Common myeloid progenitor, CD34-positive (primary cell): ENCODE measurements at regions not wholly inside any gene's neighbourhood (a gene's known extent, or its start where the extent isn't known, plus 50 kb on each side); places are given as distances from the start of the nearest gene placed in this dataset.
"Not testable (repeated sequence)": the region's sequence is repeated elsewhere in the genome, so short reads cannot be mapped to it uniquely, and the experiment has no call there.

ENCODE experiments used
- CTCF ChIA-PET: fragments of 350-600 bp; sonication (Branson Sonifier 250); formaldehyde crosslinking; loops from one replicate; lab custom pipeline; 2021; ENCODE audit warnings: antibody characterized with exemption; lab: Charles Lee
- POLR2A ChIA-PET: fragments of 350-600 bp; sonication (Branson Sonifier 250); formaldehyde crosslinking; loops from one replicate; lab custom pipeline; 2021; ENCODE audit warnings: antibody characterized with exemption; lab: Charles Lee
- DNase-seq, 3 donors: peaks; one replicate each; pipeline versions ENCODE4 v3.0.0 to v3.0.0-alpha.2; 2013
- H3K27ac ChIP-seq, 2 experiments: 1 replicate in 1 of 2; 2 replicates in 1 of 2; pipeline ENCODE4 v1.7.0; 2013; ENCODE audit warnings: inconsistent platforms in 2 of 2, low read length in 2 of 2, mild to moderate bottlenecking in 2 of 2, low read depth in 1 of 2, moderate library complexity in 1 of 2; ENCODE audit not compliant: severe bottlenecking in 2 of 2, insufficient read depth in 1 of 2, poor library complexity in 1 of 2
- H3K27me3 ChIP-seq, 5 experiments: replicated peaks in 2 of 5; 1 replicate in 3 of 5; 2 replicates in 2 of 5; pipeline versions ENCODE4 v1.6.1 to v1.7.0; 2013; ENCODE audit warnings: low read length in 4 of 5, mild to moderate bottlenecking in 2 of 5, moderate library complexity in 2 of 5, inconsistent platforms in 1 of 5; ENCODE audit not compliant: insufficient read depth in 5 of 5, control insufficient read depth in 4 of 5
- H3K36me3 ChIP-seq, 4 experiments: 1 replicate in 2 of 4; 2 replicates in 2 of 4; pipeline versions ENCODE4 v1.6.1 to v1.7.0; 2013; ENCODE audit warnings: low read length in 3 of 4, control low read depth in 1 of 4, mild to moderate bottlenecking in 1 of 4; ENCODE audit not compliant: control insufficient read depth in 4 of 4, insufficient read depth in 4 of 4
- H3K4me1 ChIP-seq, 4 experiments: 1 replicate in 3 of 4; 2 replicates in 1 of 4; pipeline versions ENCODE4 v1.6.1 to v1.7.1; 2013; ENCODE audit warnings: low read length in 3 of 4, mild to moderate bottlenecking in 3 of 4, control low read depth in 1 of 4, inconsistent platforms in 1 of 4, moderate library complexity in 1 of 4; ENCODE audit not compliant: control insufficient read depth in 4 of 4, insufficient read depth in 4 of 4; ENCODE audit errors: control extremely low read depth in 1 of 4
- H3K4me3 ChIP-seq, 7 experiments: 1 replicate in 4 of 7; 2 replicates in 3 of 7; pipeline versions ENCODE4 v1.5.1 to v1.7.0; 2013; ENCODE audit warnings: mild to moderate bottlenecking in 7 of 7, low read length in 6 of 7, moderate library complexity in 6 of 7, inconsistent platforms in 2 of 7, low read depth in 2 of 7, control low read depth in 1 of 7; ENCODE audit not compliant: insufficient read depth in 4 of 7, control insufficient read depth in 1 of 7; ENCODE audit errors: extremely low read depth in 1 of 7
- H3K9me3 ChIP-seq, 5 experiments: 1 replicate in 4 of 5; 2 replicates in 1 of 5; pipeline versions ENCODE4 v1.6.1 to v1.7.1; 2013; ENCODE audit warnings: low read length in 4 of 5, mild to moderate bottlenecking in 2 of 5, inconsistent platforms in 1 of 5, low read depth in 1 of 5, moderate library complexity in 1 of 5; ENCODE audit not compliant: control insufficient read depth in 4 of 5, insufficient read depth in 2 of 5; ENCODE audit errors: control extremely low read depth in 1 of 5
- WGBS: methylation state at CpG from one replicate; pipeline ENCODE4 v1.1.5; 2013; ENCODE audit not compliant: insufficient coverage; 5-methylcytosine and 5-hydroxymethylcytosine counted together

DNA sequence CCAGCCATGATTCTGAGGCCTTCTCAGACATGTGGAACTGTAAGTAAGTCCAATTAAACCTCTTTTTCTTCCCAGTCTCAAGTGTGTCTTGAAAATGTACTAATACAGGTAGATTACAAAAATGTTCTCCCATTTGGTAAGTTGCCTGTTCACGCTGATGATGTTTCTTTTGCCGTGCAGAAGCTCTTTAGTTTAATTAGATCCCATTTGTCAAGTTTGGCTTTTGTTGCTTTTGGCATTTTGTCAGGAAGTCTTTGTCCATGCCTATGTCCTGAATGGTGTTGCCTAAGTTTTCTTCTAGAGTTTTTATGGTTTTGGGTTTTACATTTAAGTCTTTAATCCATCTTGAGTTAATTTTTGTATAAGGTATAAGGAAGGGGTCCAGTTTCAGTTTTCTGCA is 712.5 kb upstream of the ZNF608 start:
- DNase-seq, POLR2A ChIA-PET, H3K27ac ChIP-seq, H3K4me1 ChIP-seq, H3K9me3 ChIP-seq, H3K4me3 ChIP-seq, H3K36me3 ChIP-seq, CTCF ChIA-PET, H3K27me3 ChIP-seq: not testable (repeated sequence)
- 100% methylated on average over 2 of the region's 2 CpGs for WGBS

DNA sequence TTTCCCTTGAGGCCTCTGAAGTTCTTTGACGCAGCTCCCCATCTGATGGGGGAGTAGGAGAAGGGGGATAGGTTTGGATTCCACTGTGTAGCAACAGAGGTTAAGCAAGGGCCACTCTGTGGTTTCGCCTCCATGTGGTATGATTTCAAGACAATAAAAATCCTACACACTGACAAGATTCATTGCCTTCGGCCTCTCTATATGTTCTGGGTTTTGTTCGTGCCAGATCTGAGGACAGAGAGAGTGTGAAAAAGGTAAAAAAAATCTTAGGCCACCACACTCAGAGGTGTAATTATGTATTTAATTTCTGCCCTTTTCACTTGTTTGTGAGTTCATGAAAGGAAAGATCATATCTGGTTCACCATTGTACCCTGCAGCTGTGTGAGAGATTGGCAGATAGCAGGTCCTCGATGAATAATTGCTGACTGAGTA is 715.2 kb upstream of the ZNF608 start:
- Histone ChIP-seq H3K4me3 (no peak overlapping the region), H3K27ac (no peak overlapping the region), H3K27me3 (no peaks in the 10 kb centered on the region), H3K36me3 (no peaks in the 10 kb centered on the region), H3K4me1 (no peaks in the 10 kb centered on the region), H3K9me3 (no peaks in the 10 kb centered on the region)
- DNase-seq: no peak
- ChIA-PET CTCF (no interaction called here), POLR2A (no interaction called here)
- no CpG with 5 or more reads among the region's 5 CpGs for WGBS

DNA sequence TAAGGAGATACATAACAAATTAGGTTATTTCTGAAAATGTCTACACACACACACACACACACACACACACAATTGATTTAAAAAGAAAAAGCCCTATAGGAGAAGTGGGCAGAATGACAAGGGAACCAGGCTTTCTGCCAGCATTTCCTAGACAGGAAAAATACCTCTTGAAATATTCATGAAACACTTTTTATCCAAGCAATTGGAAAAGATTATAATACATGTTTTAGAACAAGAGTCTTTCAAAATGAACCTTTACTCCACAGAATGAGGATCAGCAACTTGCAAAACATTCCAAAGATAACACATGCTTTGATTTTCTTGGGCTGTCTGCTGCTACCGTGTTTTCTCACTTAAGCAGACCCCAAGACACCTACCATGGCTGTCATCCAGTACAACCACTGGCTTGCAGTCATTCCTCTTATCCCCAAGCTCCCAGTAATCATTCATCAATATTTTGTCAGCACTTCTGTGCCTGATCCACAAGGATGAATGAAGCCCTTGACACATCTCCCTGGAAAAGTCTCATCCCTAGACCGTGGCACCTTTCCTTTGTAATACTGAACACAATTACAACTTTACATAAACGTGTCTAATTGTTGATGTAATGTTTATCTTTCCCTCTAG is 717.1 kb upstream of the ZNF608 start:
- H3K9me3 ChIP-seq: no peaks in the 10 kb centered on the region
- H3K4me3 ChIP-seq: no peak overlapping the region
- WGBS: 89% methylated on average over 1 of the region's 3 CpGs
- H3K4me1 ChIP-seq: no peaks in the 10 kb centered on the region
- ChIA-PET CTCF (no interaction called here), POLR2A (no interaction called here)
- DNase-seq: no peak
- no peak overlapping the region for H3K27ac ChIP-seq
- H3K36me3 ChIP-seq: no peaks in the 10 kb centered on the region
- H3K27me3 ChIP-seq: no peaks in the 10 kb centered on the region

DNA sequence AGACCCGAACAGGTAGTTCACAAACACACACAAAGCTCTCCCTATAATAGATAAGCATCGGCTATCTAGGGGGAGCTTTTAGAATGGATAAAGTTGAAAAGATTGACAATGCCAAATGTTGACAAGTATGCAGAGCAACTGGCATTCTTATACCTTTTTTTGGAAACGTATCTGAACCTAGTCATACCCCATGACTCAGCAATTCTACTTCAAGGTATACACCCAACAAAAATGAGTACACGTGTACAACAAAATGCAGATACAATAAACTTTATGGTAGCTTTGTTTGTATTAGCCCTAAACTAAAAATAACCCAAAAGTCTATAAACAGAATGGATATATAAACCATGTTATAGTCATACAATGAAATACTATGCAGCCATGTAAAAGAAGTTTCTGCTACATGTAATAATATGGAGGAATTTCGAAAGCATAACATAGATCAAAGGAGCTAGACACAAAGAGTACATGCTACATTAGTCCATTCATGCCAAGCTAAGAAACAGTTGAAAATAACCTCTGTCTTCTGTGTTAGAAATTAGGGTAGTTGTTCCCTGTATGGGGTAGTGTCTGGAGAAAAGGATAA is 718.5 kb upstream of the ZNF608 start:
- no peak overlapping the region for H3K4me3 ChIP-seq
- POLR2A ChIA-PET: no interaction called here
- WGBS: 100% methylated on average over 1 of the region's 5 CpGs
- no peak overlapping the region for H3K27ac ChIP-seq
- no peaks in the 10 kb centered on the region for H3K36me3 ChIP-seq
- CTCF ChIA-PET: interaction anchor here (0.6 kb wide), 1 partner anchor 271 kb away, joined by 3 read pairs; no protein-coding TSS in a partner anchor
- no peaks in the 10 kb centered on the region for H3K9me3 ChIP-seq
- no peaks in the 10 kb centered on the region for H3K27me3 ChIP-seq
- no peak for DNase-seq
- no peaks in the 10 kb centered on the region for H3K4me1 ChIP-seq

DNA sequence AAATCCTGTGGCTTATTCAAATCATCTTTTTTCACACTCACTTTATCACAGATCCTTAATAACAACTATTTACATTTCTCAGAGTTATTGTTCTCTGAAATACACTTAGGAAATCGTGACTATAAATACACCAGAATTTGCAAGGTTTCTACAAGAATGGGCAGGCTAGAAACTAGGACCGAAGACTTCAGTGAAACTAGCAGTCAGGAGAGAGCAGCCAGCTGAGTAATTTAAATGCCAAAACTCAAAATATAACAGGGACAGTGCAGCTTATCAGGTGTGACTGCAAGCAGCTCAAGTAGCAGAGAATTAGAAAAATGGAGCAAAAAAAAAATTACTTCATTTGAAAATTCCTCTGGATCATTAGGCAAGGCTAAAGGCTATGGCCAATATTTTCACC is 719.3 kb upstream of the ZNF608 start:
- Histone ChIP-seq H3K27ac (no peak overlapping the region), H3K27me3 (no peaks in the 10 kb centered on the region), H3K4me1 (no peaks in the 10 kb centered on the region), H3K4me3 (no peak overlapping the region), H3K9me3 (no peaks in the 10 kb centered on the region), H3K36me3 (no peaks in the 10 kb centered on the region)
- POLR2A ChIA-PET: no interaction called here
- no CpG with 5 or more reads among the region's 2 CpGs for WGBS
- DNase-seq: no peak
- CTCF ChIA-PET: interaction anchor here (0.5 kb wide), 1 partner anchor 270 kb away, joined by 3 read pairs; no protein-coding TSS in a partner anchor

DNA sequence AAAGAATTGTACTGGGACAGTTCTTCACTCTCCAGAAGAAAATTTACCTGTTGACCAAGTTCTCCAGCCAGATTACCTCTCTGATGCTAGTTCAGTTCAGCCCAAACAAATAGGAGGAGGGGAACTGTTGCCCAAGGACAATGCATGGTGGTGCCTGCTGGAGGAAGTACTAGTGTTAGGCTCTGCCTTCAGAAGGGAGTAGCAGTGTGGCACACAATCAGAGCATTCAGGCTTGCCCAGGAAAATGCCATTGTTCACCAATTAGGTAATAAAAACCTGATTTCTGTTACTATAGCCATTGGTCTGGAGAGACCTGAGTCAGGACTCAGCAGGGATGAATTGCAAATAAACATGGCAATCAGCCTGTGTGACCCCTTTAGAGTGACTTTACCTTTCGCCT is 720.8 kb upstream of the ZNF608 start:
- no peak overlapping the region for H3K27ac ChIP-seq
- CTCF ChIA-PET: no interaction called here
- WGBS: no CpG with 5 or more reads among the region's 1 CpG
- POLR2A ChIA-PET: no interaction called here
- no peak for DNase-seq
- no peaks in the 10 kb centered on the region for H3K36me3 ChIP-seq
- H3K27me3 ChIP-seq: no peaks in the 10 kb centered on the region
- no peaks in the 10 kb centered on the region for H3K4me1 ChIP-seq
- H3K4me3 ChIP-seq: no peak overlapping the region
- no peaks in the 10 kb centered on the region for H3K9me3 ChIP-seq

DNA sequence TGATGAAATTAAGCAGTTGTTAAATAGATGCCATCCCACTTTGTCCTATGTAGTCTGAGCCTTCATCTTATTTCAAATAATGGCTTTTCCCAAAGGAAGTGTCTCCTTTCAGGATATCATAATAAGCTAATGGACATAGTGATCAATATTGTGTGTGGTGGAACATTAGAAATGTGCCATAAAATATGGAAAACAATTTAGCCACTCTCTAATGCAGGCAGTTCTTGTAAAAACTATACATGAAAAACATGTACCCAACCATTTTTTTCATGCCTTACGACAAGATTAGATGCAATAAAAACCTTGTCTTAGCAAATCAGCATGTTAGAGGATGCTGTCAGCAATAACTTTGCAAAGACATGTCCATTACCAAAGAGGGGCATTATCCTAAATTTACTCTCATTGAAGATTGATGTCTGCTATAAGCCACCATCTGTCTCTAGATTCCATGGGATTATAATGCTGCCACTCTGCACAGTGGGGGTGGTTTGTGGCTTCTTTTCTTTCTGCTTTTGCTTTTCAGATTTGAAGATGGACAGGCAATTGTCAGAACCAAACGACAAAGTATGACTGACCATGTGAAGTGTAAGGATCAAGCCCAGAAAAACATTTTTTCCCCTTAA is 724.0 kb upstream of the ZNF608 start:
- 100% methylated on average over 1 of the region's 2 CpGs for WGBS
- ChIA-PET POLR2A (no interaction called here), CTCF (no interaction called here)
- Histone ChIP-seq H3K4me3 (no peak overlapping the region), H3K27me3 (no peaks in the 10 kb centered on the region), H3K4me1 (no peaks in the 10 kb centered on the region), H3K36me3 (no peaks in the 10 kb centered on the region), H3K27ac (no peak overlapping the region), H3K9me3 (no peaks in the 10 kb centered on the region)
- DNase-seq: no peak
